HCT116 (cell line): ENCODE measurements at regions not wholly inside any gene's neighbourhood (a gene's known extent, or its start where the extent isn't known, plus 50 kb on each side); places are given as distances from the start of the nearest gene placed in this dataset.

Experiments used
- ATAC-seq: fragments of 200-7000 bp; cut with Tn5 transposase; 2 replicates; pipeline ENCODE4 v1.9.1; 2020; ENCODE audit warnings: mild to moderate bottlenecking, moderate library complexity
- BruUV-seq: library from RNA; stranded (reverse); fragments of 400-500 nt; replicated peaks from 2 replicates; lab custom pipeline; 2021; lab: Mats Ljungman, UMichigan
- CTCF ChIA-PET: fragments of 300-600 bp; sonication (Branson Sonifier 250); formaldehyde crosslinking; loops from one replicate; lab custom pipeline; 2021; ENCODE audit warnings: antibody characterized with exemption; lab: Charles Lee
- POLR2A ChIA-PET: fragments of 300-600, 350-600 bp; sonication (Branson Sonifier 250); formaldehyde crosslinking; loops from one replicate; lab custom pipeline; 2021; ENCODE audit warnings: antibody characterized with exemption; lab: Charles Lee
- RAD21 ChIA-PET, 2 experiments: fragments of 300-600 bp; sonication (Branson Sonifier 250); formaldehyde crosslinking; loops; one replicate each; lab custom pipeline; 2023; ENCODE audit warnings: low total read pairs in 2 of 2; ENCODE audit not compliant: uncharacterized antibody in 2 of 2, unreplicated experiment in 2 of 2, low non-redundant PET in 1 of 2; lab: Charles Lee
- DNase-seq: peaks from one replicate; pipeline ENCODE4 v3.0.0-alpha.2; 2010; ENCODE audit warnings: low read depth, low spot score
- H2AFZ ChIP-seq: fragments of 200-600 bp; shearing (Covaris generic), sonication (generic); 2 replicates; pipeline ENCODE4 v1.6.1; 2017; ENCODE audit warnings: low read depth, mixed run types, mixed read lengths, antibody characterized with exemption, low read length; ENCODE audit not compliant: poor library complexity, severe bottlenecking
- H3K27ac ChIP-seq: 2 replicates; pipeline ENCODE4 v1.5.1; 2012; ENCODE audit warnings: low read depth, low read length
- H3K27me3 ChIP-seq: fragments of 200-600 bp; sonication (generic); 2 replicates; pipeline ENCODE4 v1.6.1; 2016; ENCODE audit warnings: mixed run types, low read length, mixed read lengths; ENCODE audit not compliant: insufficient read depth
- H3K36me3 ChIP-seq, 2 experiments: fragments of 200-500 bp in 1 of 2; fragments of 200-600 bp in 1 of 2; sonication (Bioruptor generic) in 1 of 2; sonication (generic) in 1 of 2; 2 replicates each; pipeline versions ENCODE4 v1.5.1 to v1.6.1; 2014 to 2016; ENCODE audit warnings: low read length in 2 of 2, inconsistent platforms in 1 of 2, mixed read lengths in 1 of 2, mixed run types in 1 of 2; ENCODE audit not compliant: insufficient read depth in 2 of 2, control insufficient read depth in 1 of 2
- H3K4me1 ChIP-seq, 2 experiments: fragments of 200-600 bp in 1 of 2; sonication (generic) in 1 of 2; 2 replicates each; pipeline versions ENCODE4 v1.5.1 to v1.6.1; 2012 to 2017; ENCODE audit warnings: low read length in 2 of 2, inconsistent platforms in 1 of 2, mild to moderate bottlenecking in 1 of 2, mixed read lengths in 1 of 2, mixed run types in 1 of 2, moderate library complexity in 1 of 2; ENCODE audit not compliant: insufficient read depth in 2 of 2, control insufficient read depth in 1 of 2
- H3K4me2 ChIP-seq: fragments of 200-600 bp; sonication (generic); 2 replicates; pipeline ENCODE4 v1.6.1; 2017; ENCODE audit warnings: mixed run types, low read length, mixed read lengths
- H3K4me3 ChIP-seq, 2 experiments: fragments of 200-600 bp in 1 of 2; sonication (generic) in 1 of 2; replicated peaks in 1 of 2; 2 replicates each; pipeline ENCODE4 v1.5.1; 2011 to 2016; ENCODE audit warnings: low read length in 2 of 2, control low read depth in 1 of 2, low read depth in 1 of 2, mild to moderate bottlenecking in 1 of 2, mixed read lengths in 1 of 2, mixed run types in 1 of 2
- H3K79me2 ChIP-seq: fragments of 200-600 bp; sonication (generic); 2 replicates; pipeline ENCODE4 v1.6.1; 2017; ENCODE audit warnings: mild to moderate bottlenecking, mixed run types, low read length, moderate library complexity, mixed read lengths; ENCODE audit not compliant: insufficient read depth
- H3K9ac ChIP-seq: fragments of 200-600 bp; sonication (generic); 2 replicates; pipeline ENCODE4 v1.6.1; 2016; ENCODE audit warnings: low read length, mixed read lengths
- H3K9me2 ChIP-seq: fragments of 200-600 bp; sonication (generic), shearing (Covaris generic); 2 replicates; pipeline ENCODE4 v1.6.1; 2017; ENCODE audit warnings: mixed run types, mild to moderate bottlenecking, moderate library complexity; ENCODE audit not compliant: insufficient read depth
- H3K9me3 ChIP-seq, 2 experiments: fragments of 200-500 bp in 1 of 2; fragments of 200-600 bp in 1 of 2; sonication (Bioruptor generic) in 1 of 2; sonication (generic) in 1 of 2; 2 replicates each; pipeline ENCODE4 v1.6.1; 2014 to 2017; ENCODE audit warnings: low read length in 2 of 2, mixed read lengths in 2 of 2, inconsistent platforms in 1 of 2, low read depth in 1 of 2, mild to moderate bottlenecking in 1 of 2, mixed run types in 1 of 2, moderate library complexity in 1 of 2; ENCODE audit not compliant: control insufficient read depth in 1 of 2, insufficient read depth in 1 of 2
- H4K20me1 ChIP-seq: fragments of 200-600 bp; sonication (generic), shearing (Covaris generic); 2 replicates; pipeline ENCODE4 v1.6.1; 2017; ENCODE audit warnings: mixed run types, mild to moderate bottlenecking, moderate library complexity; ENCODE audit not compliant: insufficient read depth
- ATF3 ChIP-seq: IDR thresholded peaks from 2 replicates; pipeline ENCODE4 v1.6.1; 2012
- CBX3 ChIP-seq: IDR thresholded peaks from 2 replicates; pipeline ENCODE4 v1.6.1; 2012; ENCODE audit warnings: low read depth
- CEBPB ChIP-seq: IDR thresholded peaks from 2 replicates; pipeline ENCODE4 v1.6.1; 2012; ENCODE audit warnings: low read depth
- EGR1 ChIP-seq: IDR thresholded peaks from 2 replicates; pipeline ENCODE4 v1.6.1; 2012; ENCODE audit warnings: low read depth
- ELF1 ChIP-seq: IDR thresholded peaks from 2 replicates; pipeline ENCODE4 v1.6.1; 2012; ENCODE audit warnings: low read depth, borderline replicate concordance
- EZH2 ChIP-seq: fragments of 200-600 bp; sonication (generic); IDR thresholded peaks from 2 replicates; pipeline ENCODE4 v1.6.1; 2017; ENCODE audit warnings: antibody characterized with exemption, mixed run types
- EZH2phosphoT487 ChIP-seq: fragments of 200-600 bp; IDR thresholded peaks from 2 replicates; pipeline ENCODE4 v1.6.1; 2018; ENCODE audit warnings: antibody characterized with exemption, borderline replicate concordance
- JUND ChIP-seq: IDR thresholded peaks from 2 replicates; pipeline ENCODE4 v1.6.1; 2012
- MAX ChIP-seq: IDR thresholded peaks from 2 replicates; pipeline ENCODE4 v1.6.1; 2012
- POLR2AphosphoS5 ChIP-seq: IDR thresholded peaks from 2 replicates; pipeline ENCODE4 v1.6.1; 2011; ENCODE audit warnings: mild to moderate bottlenecking, low read depth, low read length, moderate library complexity
- RAD21 ChIP-seq: IDR thresholded peaks from 2 replicates; pipeline ENCODE4 v1.6.1; 2012; ENCODE audit warnings: low read depth, mild to moderate bottlenecking
- REST ChIP-seq: IDR thresholded peaks from 2 replicates; pipeline ENCODE4 v1.6.1; 2012; ENCODE audit warnings: low read depth
- SIN3A ChIP-seq: IDR thresholded peaks from 2 replicates; pipeline ENCODE4 v1.6.1; 2012; ENCODE audit warnings: low read depth
- SP1 ChIP-seq: IDR thresholded peaks from 2 replicates; pipeline ENCODE4 v1.6.1; 2012; ENCODE audit warnings: low read depth
- SRF ChIP-seq: IDR thresholded peaks from 2 replicates; pipeline ENCODE4 v1.6.1; 2012; ENCODE audit warnings: low read depth
- TCF7L2 ChIP-seq: IDR thresholded peaks from 2 replicates; pipeline ENCODE4 v1.7.0; 2011; ENCODE audit warnings: borderline replicate concordance, inconsistent platforms; ENCODE audit not compliant: insufficient read depth, insufficient read length; ENCODE audit errors: extremely low read depth
- YY1 ChIP-seq: IDR thresholded peaks from 2 replicates; pipeline ENCODE4 v1.6.1; 2011; ENCODE audit warnings: low read length, low read depth, moderate library complexity, mild to moderate bottlenecking; ENCODE audit not compliant: insufficient replicate concordance; ENCODE audit errors: extremely low read depth
- ZBTB33 ChIP-seq: IDR thresholded peaks from 2 replicates; pipeline ENCODE4 v1.6.1; 2011; ENCODE audit warnings: mild to moderate bottlenecking, low read length, moderate library complexity; ENCODE audit not compliant: insufficient replicate concordance; ENCODE audit errors: extremely low read depth
- ZFX ChIP-seq: fragments of 450-650 bp; IDR thresholded peaks from 2 replicates; pipeline ENCODE4 v1.6.1; 2017
- ZNF274 ChIP-seq: fragments of 200-500 bp; sonication (Bioruptor generic); IDR thresholded peaks from 2 replicates; pipeline ENCODE4 v1.6.1; 2014; ENCODE audit warnings: mild to moderate bottlenecking, low read depth, low read length, inconsistent platforms
- intact Hi-C: fragments of 100-400 bp; cut with micrococcal nuclease; formaldehyde crosslinking; loops from 2 replicates; pipeline ENCODE4 v1.10.0; 2022

GRCh38 chr15:97071668-97072067, 741.2 kb downstream of the NR2F2 start:
- POLR2A ChIA-PET: no interaction called here

More at GRCh38 chr15:97071668-97072067, 741.2 kb downstream of the NR2F2 start:
- no peak for DNase-seq
- no peak overlapping the region for H3K4me2 ChIP-seq
- H3K27me3 ChIP-seq: no peaks in the 10 kb centered on the region
- no peaks in the 10 kb centered on the region for H3K9me2 ChIP-seq
- no peaks in the 10 kb centered on the region for H3K4me1 ChIP-seq
- no peaks in the 10 kb centered on the region for H4K20me1 ChIP-seq
- TF ChIP-seq EZH2phosphoT487 (no peak), ELF1 (no peak), ZFX (no peak), SIN3A (no peak), REST (no peak), RAD21 (no peak), EGR1 (no peak), SP1 (no peak), ZNF274 (no peak), SRF (no peak), CBX3 (no peak), EZH2 (no peak), ZBTB33 (no peak), CEBPB (no peak), YY1 (no peak), MAX (no peak), TCF7L2 (no peak), POLR2AphosphoS5 (no peak), ATF3 (no peak), JUND (no peak)
- TF ChIP-seq, all 23 proteins: peak for 0
- intact Hi-C loops: no loop called here
- BruUV-seq: no TSS peak
- RAD21 ChIA-PET: no interaction called here
- no peak overlapping the region for H3K9ac ChIP-seq
- H3K4me3 ChIP-seq: no peak overlapping the region
- no peak overlapping the region for H3K27ac ChIP-seq
- CTCF ChIA-PET: no interaction called here
- H3K9me3 ChIP-seq: no peaks in the 10 kb centered on the region; a peak in 1 of 4 replicates
- H3K36me3 ChIP-seq: no peaks in the 10 kb centered on the region
- H2AFZ ChIP-seq: no peak overlapping the region
- no peak for ATAC-seq
- no peaks in the 10 kb centered on the region for H3K79me2 ChIP-seq
